Choroid plexus epithelial cell (primary cell): ENCODE measurements at regions not wholly inside any gene's neighbourhood (a gene's known extent, or its start where the extent isn't known, plus 50 kb on each side); places are given as distances from the start of the nearest gene placed in this dataset.

Experiments
- DNase-seq: peaks from one replicate; pipeline ENCODE4 v3.0.0-alpha.2; 2010; ENCODE audit warnings: low read depth
- H3K4me3 ChIP-seq: 2 replicates; pipeline ENCODE4 v1.5.1; 2011; ENCODE audit warnings: low read depth, mild to moderate bottlenecking, control low read depth, low read length, moderate library complexity
- CTCF ChIP-seq: conservative IDR thresholded peaks from 2 replicates; pipeline ENCODE4 v1.5.1; 2011; ENCODE audit warnings: low read depth, mild to moderate bottlenecking, control low read depth, inconsistent platforms, low read length, moderate library complexity

GRCh38 chr2:204293884-204294747 lies 251.2 kb upstream of the PARD3B start:
- TF ChIP-seq CTCF = no peak
- no peak for DNase-seq

GRCh38 chr2:204298404-204298803 lies 246.9 kb upstream of the PARD3B start:
- no peak for TF ChIP-seq CTCF
- no peak overlapping the region for H3K4me3 ChIP-seq
- DNase-seq = no peak

More at GRCh38 chr2:204293884-204294747, 251.2 kb upstream of the PARD3B start:
- H3K4me3 ChIP-seq = no peak overlapping the region

- no peak for TF ChIP-seq CTCF
- no peak for DNase-seq
- H3K4me3 ChIP-seq = no peak overlapping the region
These were observed 245.5 kb upstream of the PARD3B start for GRCh38 chr2:204299766-204300165.

GRCh38 chr2:204306667-204307066 lies 238.6 kb upstream of the PARD3B start:
- no peak for DNase-seq
- no peak for TF ChIP-seq CTCF
- H3K4me3 ChIP-seq = no peak overlapping the region

- H3K4me3 ChIP-seq = no peak overlapping the region
- TF ChIP-seq CTCF = no peak
- no peak for DNase-seq
These were observed 233.2 kb upstream of the PARD3B start for GRCh38 chr2:204312105-204312504.

GRCh38 chr2:204313256-204313655 lies 232.0 kb upstream of the PARD3B start:
- no peak for TF ChIP-seq CTCF
- no peak for DNase-seq
- no peak overlapping the region for H3K4me3 ChIP-seq

GRCh38 chr2:204315236-204315662 lies 230.0 kb upstream of the PARD3B start:
- no peak for TF ChIP-seq CTCF
- no peak for DNase-seq
- H3K4me3 ChIP-seq = no peak overlapping the region
